ENCODE measurements at regions not wholly inside any gene's neighbourhood (a gene's known extent, or its start where the extent isn't known, plus 50 kb on each side); places are given as distances from the start of the nearest gene placed in this dataset.

- no peak for TF ChIP-seq POLR2A (IDR thresholded peaks at IDR 0.05)
- no peak for TF ChIP-seq CTCF (IDR thresholded peaks at IDR 0.05)
- DNase-seq: no peak
- H3K9me3 ChIP-seq: no peaks in the 10 kb centered on the region
- no peak for ATAC-seq
- no peak overlapping the region for H3K27ac ChIP-seq
- H3K4me3 ChIP-seq: no peak overlapping the region
- intact Hi-C loops (cut with DNase I): loop anchor here in 1 of 10 donors (5.0 kb wide), 1 partner anchor 51 kb away; no protein-coding TSS in a partner anchor
- H3K27me3 ChIP-seq: no peaks in the 10 kb centered on the region
- no peaks in the 10 kb centered on the region for H3K36me3 ChIP-seq
- H3K4me1 ChIP-seq: peaks cover 0 to 7% (median 0%) of the 10 kb centered on the region in 12 donors
- 86 to 94% (median 88%) methylated on average over 7 of the region's 7 CpGs for WGBS, 4 donors
Observed at GRCh38 chr9:17083258-17083657, 51.6 kb upstream of the CNTLN start.

GRCh38 chr9:17082343-17083064 lies 52.3 kb upstream of the CNTLN start:
- intact Hi-C loops (cut with DNase I): loop anchor here in 1 of 10 donors (5.0 kb wide), 1 partner anchor 50 kb away; no protein-coding TSS in a partner anchor
- H3K4me1 ChIP-seq: peaks cover 0 to 7% (median 0%) of the 10 kb centered on the region in 12 donors
- no peak overlapping the region for H3K4me3 ChIP-seq
- no peaks in the 10 kb centered on the region for H3K9me3 ChIP-seq
- 32 to 38% (median 37%) methylated on average over 5 of the region's 5 CpGs for WGBS, 4 donors
- H3K36me3 ChIP-seq: no peaks in the 10 kb centered on the region
- TF ChIP-seq CTCF (IDR thresholded peaks at IDR 0.05): no peak
- no peak for TF ChIP-seq POLR2A (IDR thresholded peaks at IDR 0.05)
- DNase-seq (no peak), ATAC-seq (peak in 1 of 4 donors; percentile 55)
- H3K27me3 ChIP-seq: no peaks in the 10 kb centered on the region
- no peak overlapping the region for H3K27ac ChIP-seq

DNA sequence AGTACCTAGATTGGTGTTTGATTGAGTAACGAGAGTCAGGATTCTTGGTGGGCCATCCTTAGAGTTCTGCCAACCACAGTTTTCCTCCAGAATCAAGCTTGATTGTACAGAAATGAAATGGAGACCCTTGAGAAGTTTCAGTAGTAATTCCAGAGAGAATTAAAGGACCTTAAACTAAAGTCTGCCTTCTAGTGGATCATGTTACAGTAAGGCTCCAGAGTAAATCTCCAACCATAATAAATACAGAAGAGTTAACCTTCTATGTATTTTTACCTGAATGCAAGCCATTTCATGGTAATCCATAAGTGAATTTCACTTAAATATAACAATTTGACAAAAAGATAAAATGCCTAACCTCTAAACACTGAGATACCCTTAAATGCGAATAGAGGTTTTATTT lies 53.0 kb upstream of the CNTLN start:
- H3K36me3 ChIP-seq: no peaks in the 10 kb centered on the region
- peaks cover 0 to 7% (median 0%) of the 10 kb centered on the region in 12 donors for H3K4me1 ChIP-seq
- H3K4me3 ChIP-seq: no peak overlapping the region
- H3K9me3 ChIP-seq: no peaks in the 10 kb centered on the region
- DNase-seq (no peak), ATAC-seq (no peak)
- no peaks in the 10 kb centered on the region for H3K27me3 ChIP-seq
- 90 to 94% (median 93%) methylated on average over 2 of the region's 2 CpGs for WGBS, 4 donors
- intact Hi-C loops (cut with DNase I): loop anchor here in 1 of 10 donors (5.0 kb wide), 1 partner anchor 50 kb away; no protein-coding TSS in a partner anchor
- H3K27ac ChIP-seq: no peak overlapping the region
- TF ChIP-seq POLR2A (IDR thresholded peaks at IDR 0.05) (no peak), CTCF (IDR thresholded peaks at IDR 0.05) (no peak)

- Histone ChIP-seq H3K27ac (no peak overlapping the region), H3K27me3 (no peaks in the 10 kb centered on the region), H3K9me3 (no peaks in the 10 kb centered on the region), H3K4me3 (no peak overlapping the region), H3K4me1 (peaks cover 0 to 7% (median 0%) of the 10 kb centered on the region in 12 donors), H3K36me3 (no peaks in the 10 kb centered on the region)
- DNase-seq: no peak
- ATAC-seq: no peak
- TF ChIP-seq CTCF (IDR thresholded peaks at IDR 0.05): no peak
- TF ChIP-seq POLR2A (IDR thresholded peaks at IDR 0.05): no peak
- 53 to 64% (median 60%) methylated on average over 8 of the region's 8 CpGs for WGBS, 4 donors
- intact Hi-C loops (cut with DNase I): loop anchor here in 1 of 10 donors (5.0 kb wide), 1 partner anchor 49 kb away; no protein-coding TSS in a partner anchor
Observed at GRCh38 chr9:17081351-17081750, 53.5 kb upstream of the CNTLN start.

Measured in heart left ventricle (tissue), 16 donors.